ENCODE measurements at regions not wholly inside any gene's neighbourhood (a gene's known extent, or its start where the extent isn't known, plus 50 kb on each side); places are given as distances from the start of the nearest gene placed in this dataset.

DNA sequence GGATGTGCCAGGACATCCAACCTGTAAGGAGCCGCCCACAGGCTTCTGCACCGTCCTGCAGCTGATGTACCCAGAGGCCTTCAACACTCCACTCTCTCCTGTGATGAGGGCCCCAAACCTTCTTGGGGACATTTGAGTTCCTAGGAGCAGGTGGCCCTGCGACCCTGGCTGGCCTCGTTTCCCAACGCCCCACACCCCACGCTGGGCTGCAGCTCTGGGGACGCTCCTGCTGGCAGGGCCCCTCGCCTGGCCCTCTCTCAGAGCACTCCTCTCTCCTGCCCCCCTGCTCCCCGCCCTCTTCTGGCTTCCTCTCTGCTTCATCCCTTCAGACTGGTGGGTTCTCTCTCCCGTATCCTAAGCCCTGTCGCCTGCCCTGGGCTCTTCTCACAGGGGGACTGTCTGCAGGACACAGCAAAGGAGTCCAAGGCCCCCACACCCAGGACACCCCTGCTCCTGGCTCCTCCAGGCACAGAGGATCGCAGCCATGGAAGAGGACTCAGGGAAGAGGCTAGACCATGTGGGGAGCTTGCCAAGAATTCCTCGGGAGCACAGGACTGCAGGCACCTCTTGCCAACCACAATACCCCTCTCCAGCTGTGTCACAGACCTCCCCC, 541.4 kb downstream of the TCERG1L start:
- no peak for DNase-seq (ENCODE audit: low spot score)

DNA sequence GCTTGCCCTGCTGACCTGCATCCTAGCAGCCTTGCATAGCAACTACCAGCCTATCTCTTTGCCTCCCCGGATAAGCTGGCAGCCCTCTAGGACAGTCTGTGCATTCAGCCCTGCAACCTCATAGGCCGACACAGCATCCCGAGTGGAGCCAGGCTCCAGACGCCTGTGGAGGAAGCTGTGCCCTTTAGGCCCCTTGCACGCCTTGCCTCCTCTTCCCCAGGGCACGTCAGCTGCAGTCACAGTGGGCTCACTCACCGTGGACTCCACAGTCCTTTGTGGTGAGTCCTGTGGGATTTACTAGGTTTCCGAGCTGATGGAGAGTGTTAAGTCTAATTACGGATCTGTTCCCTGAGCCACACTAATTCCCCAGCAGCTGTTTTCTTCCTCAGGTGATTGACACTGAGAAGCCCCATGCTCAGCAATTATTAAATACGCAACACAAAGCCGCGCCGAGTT, 540.0 kb downstream of the TCERG1L start:
- no peak for DNase-seq (ENCODE audit: low spot score)

DNA sequence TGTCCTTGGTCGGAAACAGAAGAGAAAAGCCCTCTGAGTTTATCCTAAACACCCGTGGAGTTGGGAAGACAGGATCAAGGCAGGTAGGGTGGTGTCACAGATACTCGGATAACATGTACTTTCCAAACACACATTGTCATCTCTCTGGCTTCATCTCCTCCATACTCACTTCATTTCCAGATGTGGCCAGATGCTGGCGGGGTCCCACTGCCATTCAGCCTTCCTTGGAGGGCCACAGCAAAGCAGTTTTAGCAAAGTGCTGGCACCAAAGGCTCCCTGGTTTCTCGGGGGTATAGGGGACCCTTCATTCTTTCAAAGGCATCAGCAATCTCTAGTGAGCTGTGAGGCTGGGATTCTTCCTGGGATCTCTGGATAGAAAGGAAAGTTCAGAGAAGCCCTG, 539.5 kb downstream of the TCERG1L start:
- no peak for DNase-seq (ENCODE audit: low spot score)

DNA sequence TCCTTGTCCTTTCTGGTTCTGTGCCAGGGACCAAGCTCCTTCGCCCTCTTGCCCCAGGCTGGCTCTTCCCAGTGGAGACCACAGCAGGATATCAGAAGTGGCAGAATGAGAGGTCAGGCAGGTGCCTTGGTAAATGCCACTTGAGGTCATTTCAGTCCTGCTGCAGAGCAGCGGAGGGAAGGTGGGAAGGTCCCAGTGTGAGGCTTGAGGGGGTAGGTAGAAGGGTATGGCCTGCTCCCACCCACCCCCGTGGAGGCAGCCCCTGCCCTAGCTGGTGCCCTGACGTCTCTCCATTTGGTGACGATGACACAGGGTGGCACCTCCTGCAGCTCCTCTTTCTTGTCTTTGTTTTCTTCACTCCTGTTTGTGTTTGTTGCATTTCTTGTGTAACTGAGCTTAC, 538.8 kb downstream of the TCERG1L start:
- DNase-seq (ENCODE audit: low spot score) = no peak

DNA sequence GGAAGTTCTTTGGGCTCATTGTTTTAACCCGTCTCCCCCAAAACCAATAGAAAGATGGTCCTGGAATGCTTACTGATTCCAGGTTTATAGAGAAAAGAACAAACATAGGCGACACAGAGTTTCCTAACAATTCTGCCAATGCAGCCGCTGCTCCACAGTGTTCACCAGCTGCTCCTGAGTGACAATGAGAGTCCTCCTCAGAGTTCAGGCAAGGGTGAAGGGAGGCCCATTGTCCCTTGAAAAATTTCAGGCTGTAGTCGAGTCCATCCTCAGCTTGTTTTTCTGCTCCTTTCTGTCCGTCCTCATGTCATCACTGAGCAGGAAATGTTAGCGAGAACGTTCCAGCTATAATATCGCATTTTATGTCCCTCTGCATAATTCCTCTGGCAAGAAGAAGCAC, 537.6 kb downstream of the TCERG1L start:
- DNase-seq (ENCODE audit: low spot score) = no peak

DNA sequence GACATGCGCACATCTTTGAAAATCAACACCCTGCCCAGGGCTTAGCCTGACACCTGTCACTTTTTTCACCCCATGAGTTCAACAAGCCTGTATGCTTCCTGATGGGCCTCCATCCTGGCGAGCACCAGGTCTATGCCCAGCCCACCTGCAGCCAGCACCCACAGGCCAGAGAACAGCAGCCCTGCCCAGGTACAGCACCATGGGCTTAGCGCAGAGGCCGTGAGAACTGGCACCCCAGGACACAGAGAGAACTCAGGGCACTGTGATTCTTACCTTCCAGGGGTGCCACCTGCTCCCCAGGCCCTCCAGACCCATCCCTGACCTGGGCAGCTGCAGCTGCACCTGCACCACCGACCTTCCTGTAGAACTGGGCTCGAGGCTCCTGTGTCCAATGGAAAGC, 536.6 kb downstream of the TCERG1L start:
- no peak for DNase-seq (ENCODE audit: low spot score)

DNA sequence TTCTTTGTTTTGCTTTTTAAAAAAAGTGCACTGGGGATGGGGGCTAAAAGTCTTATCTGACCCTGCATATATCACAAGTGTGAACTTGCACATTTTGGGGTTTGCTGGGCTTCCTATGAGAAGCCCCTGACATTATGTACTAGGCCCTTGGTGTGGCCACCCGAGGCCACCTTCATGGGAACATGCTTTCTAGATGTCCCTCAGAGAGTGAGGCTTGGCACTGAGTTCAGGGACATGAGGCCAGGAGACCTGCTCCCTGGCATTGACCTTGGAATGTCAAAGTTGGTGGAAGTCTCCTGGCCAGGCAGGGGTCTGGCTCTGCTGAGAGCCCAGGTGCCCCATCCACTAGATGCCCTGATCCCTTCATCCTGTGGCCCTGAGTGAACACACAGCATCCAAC, 536.2 kb downstream of the TCERG1L start:
- DNase-seq (ENCODE audit: low spot score) = no peak

DNA sequence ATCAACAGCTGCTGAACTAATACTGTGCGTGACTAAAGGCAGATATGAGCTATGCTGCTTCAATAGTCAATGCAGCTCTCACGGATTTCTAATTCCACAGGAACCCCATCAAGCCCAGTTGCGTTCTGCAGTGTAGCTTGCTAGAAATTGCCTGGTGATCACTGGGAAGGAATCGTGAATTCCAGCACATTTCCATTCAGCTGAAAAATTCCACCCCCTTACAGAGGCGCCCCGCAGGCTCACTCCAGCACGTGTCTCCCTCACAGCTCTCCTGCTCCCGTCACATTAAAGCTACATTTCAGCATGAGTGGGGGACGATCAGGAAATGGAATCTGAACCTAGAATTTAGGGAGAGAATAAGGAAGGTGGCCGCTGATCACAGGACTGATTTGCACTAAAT, 534.8 kb downstream of the TCERG1L start:
- DNase-seq (ENCODE audit: low spot score) = no peak

DNA sequence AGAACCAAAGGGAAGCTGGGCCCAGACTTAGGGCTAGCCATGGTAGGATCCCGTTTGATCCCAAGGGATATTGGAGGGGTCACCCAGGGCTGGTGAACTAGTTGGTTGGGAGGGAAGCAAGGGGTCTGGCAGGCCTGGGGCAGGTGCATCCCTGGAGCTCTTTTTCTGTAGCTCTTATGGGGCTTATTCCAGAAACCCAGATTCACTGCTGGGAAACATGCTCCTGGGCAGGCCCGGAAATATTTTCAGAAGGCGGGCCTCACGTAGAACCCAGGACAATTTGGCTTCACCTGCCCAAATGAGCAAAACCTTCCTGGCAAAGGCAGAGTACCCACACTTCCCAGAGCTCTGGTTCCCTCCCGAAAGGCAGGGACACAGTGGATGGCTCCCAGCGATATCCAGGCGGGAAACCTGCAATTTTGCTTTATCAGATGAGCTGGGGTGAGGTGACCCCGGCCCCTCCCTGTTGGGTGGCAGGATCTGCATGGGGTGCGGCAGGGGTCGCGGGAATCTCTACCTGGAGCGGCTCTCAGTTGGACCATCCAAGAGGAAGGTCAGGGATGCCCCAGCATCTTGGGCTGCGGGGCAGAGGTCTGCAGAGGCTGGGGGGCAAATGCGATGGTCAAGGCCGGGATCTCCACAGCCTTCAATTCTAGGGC, 533.9 kb downstream of the TCERG1L start:
- DNase-seq (ENCODE audit: low spot score) = no peak

DNA sequence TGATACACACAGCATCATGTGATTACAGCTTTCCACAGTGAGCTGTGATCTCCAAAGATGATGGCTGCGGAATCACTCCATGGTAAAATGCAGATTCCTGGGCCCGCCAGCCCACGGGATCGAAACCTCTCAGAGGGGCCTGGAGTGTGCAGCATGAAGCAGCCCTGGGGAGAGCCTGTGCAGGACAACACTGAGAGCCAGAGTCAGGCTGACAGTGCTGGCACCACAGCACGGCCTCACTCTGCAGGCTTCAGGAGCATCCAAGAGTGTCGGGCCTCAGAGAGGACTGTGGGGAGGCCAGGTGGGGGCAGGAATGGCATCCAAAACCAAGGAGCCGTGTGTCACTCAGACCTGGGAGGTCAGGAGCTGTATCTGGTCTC, 533.4 kb downstream of the TCERG1L start:
- no peak for DNase-seq (ENCODE audit: low spot score)

DNA sequence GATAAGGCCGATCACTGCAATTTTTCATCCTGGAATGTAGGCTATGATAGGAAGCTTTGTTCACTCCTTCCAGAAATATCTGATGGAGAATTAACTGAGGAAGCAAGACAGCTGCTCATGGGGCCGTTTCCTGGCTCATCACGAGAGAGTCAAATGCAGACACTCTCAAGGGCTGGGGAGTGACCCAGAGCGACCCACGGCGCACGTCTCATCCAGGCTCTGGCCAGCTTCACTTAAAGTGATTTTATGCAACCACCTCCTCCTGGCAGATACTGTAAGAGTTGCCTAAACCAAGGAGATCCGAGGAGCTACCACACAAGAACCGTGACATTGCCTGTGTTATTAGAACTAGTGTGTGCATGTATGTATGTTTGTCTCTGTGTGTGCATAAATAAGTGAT, 530.8 kb downstream of the TCERG1L start:
- no peak for DNase-seq (ENCODE audit: low spot score)

DNA sequence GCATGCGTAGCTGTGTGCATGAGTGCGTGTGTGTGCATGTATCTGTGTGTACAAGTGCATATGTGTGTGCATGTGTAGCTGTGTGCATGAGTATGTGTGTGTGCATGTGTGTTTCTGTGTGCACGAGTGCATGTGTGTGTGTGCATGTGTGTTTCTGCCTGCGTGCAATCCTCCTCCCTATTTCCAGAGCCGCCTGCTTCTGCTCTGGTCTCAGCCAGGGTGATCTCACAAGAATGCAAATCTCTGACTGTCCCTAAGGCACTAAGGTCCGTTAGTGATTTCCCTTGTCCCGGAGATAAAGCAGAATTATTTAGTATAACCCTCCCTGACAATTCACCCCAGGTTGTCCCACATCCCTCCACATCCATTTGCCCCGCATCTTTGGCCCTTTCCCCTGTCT, 530.3 kb downstream of the TCERG1L start:
- no peak for DNase-seq (ENCODE audit: low spot score)

DNA sequence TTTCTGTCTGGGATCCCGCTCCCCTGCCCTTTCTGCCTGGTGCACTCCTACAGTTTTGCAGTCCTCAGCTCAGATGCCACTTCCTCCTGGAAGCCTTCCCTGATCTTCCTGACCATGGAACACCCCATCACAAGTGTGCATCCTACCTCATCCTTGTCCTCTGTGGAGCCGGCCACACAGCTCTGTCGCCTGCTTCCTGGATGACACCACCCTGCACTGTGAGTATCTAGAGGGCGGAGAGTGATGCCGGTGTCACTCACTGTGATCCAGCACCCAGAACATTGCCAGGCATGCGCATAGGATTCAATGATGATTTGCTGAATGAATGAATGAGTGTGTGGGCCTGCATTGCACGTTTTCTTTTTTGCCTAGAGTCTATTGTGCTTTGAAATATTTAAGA, 529.9 kb downstream of the TCERG1L start:
- DNase-seq (ENCODE audit: low spot score) = no peak

DNA sequence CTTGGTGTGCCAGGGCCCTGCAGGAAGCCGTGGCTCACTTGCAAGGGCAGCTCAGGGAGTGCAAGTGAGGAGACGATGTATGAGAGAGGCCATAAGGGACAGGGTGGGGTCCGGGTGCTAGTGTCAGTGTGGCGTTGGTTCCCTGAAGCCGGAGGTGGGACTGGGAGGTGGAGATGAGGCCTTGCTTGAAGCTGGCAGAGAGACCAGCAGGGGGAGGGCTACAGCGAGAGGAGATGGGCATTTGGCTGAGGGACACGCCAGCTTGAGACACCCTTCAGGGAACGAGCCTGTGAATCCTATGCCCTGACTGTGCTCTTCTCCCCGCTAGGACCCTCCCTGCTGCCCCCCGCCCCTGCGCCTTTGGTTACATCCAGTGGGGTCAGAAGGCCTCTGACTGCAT, 529.1 kb downstream of the TCERG1L start:
- DNase-seq (ENCODE audit: low spot score) = no peak

DNA sequence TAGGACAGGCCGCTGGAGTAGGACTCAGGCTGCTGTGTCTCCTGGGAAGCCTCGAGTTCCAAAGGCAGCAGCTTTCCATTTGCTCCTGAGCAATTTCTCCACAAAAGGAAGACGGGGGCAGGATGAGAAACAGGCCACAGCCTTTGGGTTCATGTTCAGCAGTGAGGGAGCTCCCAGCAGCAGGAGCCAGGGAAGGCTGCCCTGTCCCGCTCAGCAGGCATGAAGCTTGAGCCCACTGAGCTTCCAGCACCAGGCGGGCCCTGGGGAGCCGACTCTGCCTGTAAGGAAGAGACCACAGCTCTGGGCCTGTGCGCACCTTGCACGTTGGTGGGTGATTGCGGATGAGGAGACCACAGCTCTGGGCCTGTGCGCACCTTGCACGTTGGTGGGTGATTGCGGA, 527.2 kb downstream of the TCERG1L start:
- DNase-seq (ENCODE audit: low spot score) = no peak

DNA sequence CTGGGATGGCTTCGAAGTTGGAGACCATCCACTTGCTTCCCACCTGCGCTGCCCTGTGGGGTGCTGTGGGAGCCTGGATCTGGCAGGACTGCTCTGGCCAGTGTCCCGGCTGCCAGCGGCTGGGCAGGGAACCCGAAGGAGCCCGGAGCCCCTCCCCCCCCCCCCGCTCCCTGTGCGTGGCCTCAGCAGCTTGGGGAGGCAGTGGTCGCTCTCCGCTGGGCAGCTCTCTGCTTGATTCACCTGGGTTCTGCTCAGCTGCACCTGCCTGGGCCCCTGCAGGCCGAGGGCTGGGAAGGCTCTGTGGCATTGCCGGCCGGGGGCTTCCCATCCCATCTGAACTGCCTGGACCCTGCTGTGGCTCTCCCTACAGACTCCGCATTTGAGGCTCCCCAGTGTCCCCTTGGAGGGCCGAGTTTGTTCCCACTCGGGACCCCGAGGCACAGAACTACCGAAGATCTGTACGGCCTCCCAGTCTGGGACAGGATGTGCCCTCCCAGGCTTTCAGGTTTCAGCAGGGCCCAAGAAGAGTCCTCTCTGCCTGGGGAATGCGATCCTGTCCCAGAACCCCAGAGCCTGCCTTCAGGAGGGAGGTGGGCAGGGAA, 525.1 kb downstream of the TCERG1L start:
- no peak for DNase-seq (ENCODE audit: low spot score)

DNA sequence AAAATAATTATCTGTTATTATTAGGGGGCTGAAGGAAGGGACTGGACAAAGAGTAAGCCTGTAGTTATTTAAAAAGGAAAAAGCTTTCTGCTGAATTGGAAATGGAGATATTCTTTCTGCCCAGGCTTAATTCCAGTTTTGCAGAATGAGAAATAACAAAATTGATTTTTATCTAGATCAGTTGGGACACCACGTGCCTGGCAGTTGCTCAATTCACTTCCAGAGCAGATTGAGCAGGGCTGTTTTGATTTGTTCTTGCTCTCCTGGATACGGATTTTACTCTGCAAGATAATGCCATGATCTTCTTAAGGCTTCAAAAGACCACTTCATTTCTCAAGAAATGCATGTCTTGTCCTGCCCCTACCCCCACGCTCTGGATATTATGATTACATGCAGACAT, 524.3 kb downstream of the TCERG1L start:
- no peak for DNase-seq (ENCODE audit: low spot score)

DNA sequence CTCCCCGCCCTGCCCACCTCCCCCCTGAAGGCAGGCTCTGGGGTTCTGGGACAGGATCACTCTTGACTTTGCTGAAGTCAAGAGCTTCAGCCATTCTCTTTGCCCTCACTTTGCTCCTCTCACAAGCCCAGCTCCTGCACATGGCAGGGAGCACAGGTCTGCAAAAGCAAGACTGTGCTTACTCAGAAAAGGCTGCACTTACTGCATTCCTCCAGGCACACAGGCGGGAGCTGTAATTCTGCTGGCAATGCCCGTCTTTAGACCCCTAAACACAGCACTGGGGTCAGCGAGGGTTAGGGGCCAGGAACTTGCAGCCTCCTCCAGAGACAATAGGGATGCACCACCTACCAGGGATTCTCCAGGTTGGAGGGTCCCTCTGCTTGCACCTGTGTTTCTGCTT, 523.7 kb downstream of the TCERG1L start:
- no peak for DNase-seq (ENCODE audit: low spot score)

DNA sequence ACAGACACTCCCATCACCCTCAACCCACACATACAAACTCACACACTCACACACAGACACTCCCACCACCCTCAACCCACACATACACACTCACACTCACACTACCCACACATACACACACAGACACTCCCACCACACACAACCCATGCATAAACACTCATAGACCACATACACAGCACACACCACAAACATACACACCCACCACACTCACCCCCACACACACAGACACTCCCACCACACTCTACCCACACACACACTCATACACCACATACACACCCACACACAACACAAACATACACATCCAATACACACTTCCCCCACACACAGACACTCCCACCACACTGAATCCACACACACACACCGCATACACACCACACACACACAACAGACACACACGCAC, 521.2 kb downstream of the TCERG1L start:
- no peak for DNase-seq (ENCODE audit: low spot score)

DNA sequence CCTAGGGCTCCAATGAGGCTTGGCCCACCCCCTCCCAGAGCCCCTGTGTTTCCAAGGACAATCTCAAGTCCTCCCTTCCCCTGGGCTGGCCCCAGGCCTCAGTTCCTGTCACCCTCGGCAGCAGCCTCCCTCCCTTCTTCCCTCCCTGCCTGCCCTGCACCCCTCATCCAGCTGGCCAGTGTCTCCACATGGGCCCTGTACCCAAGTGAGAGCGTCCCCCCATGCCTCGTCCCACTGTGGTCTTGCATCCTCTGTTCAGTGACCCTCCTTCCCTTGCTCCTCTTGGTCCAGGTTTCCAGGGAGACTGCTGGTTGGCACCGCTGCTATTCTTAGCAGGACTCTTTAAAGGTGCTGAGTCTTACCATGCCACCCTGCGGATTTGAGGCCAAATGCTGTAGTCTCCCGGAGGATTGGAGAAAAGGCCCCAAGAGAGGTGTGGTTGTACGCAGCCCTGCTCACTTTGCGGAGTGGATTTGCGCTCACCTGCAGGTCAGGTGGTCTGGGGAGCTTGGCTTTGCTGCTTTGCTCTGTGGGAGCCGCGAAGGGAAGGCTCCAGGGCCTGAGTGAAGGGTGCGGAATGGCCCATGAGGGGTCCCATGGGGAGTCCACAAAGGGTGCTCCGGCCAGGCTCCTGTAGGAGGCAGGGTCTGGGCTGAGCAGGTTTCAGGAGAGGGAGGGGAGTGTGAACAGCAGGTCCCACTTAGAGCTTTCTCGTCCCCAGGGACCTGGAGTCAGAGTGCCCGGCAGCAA, 519.2 kb downstream of the TCERG1L start:
- DNase-seq (ENCODE audit: low spot score) = no peak

DNA sequence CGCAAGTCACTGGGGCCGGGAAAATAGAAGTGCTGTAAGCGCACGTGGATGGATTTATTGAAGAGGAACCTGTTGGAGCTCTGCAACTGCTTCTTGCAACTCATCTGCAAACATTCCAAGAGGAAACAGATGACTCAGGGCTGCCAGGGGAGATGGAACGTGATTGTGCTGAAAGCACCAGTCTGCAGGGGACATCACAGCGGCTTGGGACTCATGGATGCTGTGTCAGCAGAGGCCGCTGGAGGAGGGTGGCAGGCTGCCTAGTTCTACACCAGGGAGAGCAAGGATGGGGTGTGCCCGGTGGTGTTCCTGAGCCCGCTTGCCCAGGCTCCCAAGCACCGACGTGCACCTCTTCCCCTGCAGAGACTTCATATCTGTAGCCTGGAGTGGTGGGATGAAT, 515.7 kb downstream of the TCERG1L start:
- no peak for DNase-seq (ENCODE audit: low spot score)

DNA sequence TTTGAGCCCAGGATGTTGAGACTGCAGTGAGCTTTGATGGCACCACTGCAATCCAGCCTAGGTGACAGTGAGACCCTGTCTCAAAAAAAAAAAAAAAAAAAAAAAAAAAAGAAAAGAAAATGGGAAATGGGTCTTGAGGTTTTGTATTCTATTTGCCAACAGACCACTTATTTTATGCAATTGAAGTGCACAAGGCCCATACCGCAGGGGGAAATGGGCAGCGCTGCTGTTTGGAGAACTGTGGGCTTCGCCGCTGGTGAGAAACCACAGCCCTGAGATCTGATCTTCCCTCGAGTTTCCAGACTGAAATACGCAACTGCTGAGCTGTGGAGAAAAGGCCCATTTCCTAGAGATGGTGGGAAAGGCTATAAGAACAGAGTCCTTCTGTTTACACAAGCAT, 512.0 kb downstream of the TCERG1L start:
- no peak for DNase-seq (ENCODE audit: low spot score)

DNA sequence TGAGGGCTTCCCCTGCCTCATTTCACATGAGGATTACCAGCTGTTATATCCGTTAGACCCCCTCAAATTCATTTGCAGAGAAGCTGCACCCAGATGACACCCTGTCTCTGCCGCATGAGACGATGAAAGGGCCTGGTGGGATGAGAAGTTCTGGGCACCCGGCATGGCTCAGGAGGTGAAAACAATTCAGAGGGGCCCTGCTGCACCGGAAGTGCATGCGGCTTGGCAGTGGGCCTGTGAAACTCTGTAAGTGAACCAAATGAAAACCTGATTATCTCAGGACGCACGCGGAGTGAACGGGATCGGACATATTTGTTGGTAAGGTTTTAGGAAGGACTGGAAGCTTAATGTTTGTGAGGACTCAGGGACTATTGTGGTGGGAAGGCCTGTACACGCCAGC, 511.2 kb downstream of the TCERG1L start:
- DNase-seq (ENCODE audit: low spot score) = no peak
